AG09309 (cell line): ENCODE measurements at regions not wholly inside any gene's neighbourhood (a gene's known extent, or its start where the extent isn't known, plus 50 kb on each side); places are given as distances from the start of the nearest gene placed in this dataset.
A peak's percentile ranks its signal among the peaks of the same experiment; 100 is the strongest.

ENCODE experiments used
- DNase-seq: peaks from one replicate; pipeline ENCODE4 v3.0.0-alpha.2; 2010; ENCODE audit warnings: low read depth
- H3K4me3 ChIP-seq: 2 replicates; pipeline ENCODE4 v1.5.1; 2011; ENCODE audit warnings: mild to moderate bottlenecking, low read depth, low read length, moderate library complexity; ENCODE audit not compliant: control insufficient read depth
- TF ChIP-seq, protein P1 (sequence below): IDR thresholded peaks from 2 replicates; pipeline ENCODE4 v1.5.1; 2011; ENCODE audit warnings: mild to moderate bottlenecking, low read depth, low read length, inconsistent platforms; ENCODE audit not compliant: insufficient read depth, control insufficient read depth; ENCODE audit errors: missing control alignments

DNA sequence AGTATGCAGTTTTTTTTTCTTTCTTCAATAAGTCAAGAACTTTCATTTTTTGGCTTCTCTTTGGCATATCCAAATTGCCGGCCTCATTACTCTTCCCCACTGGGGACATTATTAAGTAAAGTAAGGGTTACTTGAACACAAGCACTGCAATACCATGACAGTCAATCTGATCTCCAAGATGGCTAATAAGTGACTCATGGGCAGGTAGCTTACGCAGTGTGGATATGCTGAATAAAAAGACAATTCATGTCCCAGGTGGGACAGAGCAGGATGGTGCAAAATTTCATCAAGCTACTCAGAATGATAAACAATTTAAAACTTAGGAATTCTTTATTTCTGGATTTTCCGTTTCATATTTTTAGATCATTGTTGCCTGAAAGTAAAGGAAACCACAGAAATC lies 671.8 kb downstream of the ACTL7B start:
- TF ChIP-seq, protein P1, sequence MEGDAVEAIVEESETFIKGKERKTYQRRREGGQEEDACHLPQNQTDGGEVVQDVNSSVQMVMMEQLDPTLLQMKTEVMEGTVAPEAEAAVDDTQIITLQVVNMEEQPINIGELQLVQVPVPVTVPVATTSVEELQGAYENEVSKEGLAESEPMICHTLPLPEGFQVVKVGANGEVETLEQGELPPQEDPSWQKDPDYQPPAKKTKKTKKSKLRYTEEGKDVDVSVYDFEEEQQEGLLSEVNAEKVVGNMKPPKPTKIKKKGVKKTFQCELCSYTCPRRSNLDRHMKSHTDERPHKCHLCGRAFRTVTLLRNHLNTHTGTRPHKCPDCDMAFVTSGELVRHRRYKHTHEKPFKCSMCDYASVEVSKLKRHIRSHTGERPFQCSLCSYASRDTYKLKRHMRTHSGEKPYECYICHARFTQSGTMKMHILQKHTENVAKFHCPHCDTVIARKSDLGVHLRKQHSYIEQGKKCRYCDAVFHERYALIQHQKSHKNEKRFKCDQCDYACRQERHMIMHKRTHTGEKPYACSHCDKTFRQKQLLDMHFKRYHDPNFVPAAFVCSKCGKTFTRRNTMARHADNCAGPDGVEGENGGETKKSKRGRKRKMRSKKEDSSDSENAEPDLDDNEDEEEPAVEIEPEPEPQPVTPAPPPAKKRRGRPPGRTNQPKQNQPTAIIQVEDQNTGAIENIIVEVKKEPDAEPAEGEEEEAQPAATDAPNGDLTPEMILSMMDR = no peak
- no peak overlapping the region for H3K4me3 ChIP-seq
- no peak for DNase-seq

DNA sequence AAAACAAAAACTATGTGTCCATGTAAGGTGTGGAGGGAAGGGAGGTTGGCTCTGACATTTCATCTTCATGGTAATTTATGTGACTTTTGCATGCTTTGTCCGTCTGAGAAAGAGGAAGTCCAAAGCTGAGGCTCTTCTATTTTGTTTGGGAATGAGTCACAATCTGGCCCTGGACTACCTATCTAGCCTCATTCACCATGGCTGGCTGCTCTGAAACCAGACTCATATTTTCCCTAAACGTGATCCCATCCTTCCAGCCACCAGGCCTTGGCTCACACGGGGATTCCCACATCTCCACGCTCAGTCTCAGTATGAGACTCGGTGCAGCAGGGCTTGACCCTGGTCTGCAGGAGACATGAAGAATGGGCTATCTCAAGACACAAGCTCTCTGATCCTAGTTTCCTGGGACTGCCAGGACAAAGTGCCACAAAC lies 672.8 kb downstream of the ACTL7B start:
- no peak overlapping the region for H3K4me3 ChIP-seq
- TF ChIP-seq, protein P1 = no peak
- peak; percentile 10 for DNase-seq

DNA sequence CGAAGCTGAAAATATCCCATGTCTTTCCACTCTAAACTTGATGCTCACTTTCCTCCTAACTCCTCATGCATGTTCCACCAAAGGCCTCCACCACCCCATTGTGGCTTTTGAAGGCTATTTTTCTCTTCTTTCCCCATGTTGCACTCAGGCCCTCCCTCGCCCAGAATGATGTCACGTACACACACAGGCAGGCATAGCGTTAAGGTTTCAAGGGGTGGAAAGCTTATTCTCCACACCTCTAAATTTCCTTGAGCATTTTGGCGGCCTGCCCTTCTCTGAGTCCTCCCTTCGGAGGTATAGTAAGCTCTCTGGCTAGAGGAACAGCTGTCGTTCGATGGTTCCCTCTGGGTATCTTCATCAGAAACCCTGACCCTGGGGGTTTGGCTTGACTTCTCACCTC lies 673.5 kb downstream of the ACTL7B start:
- H3K4me3 ChIP-seq = no peak overlapping the region
- DNase-seq = no peak
- TF ChIP-seq, protein P1 = no peak

DNA sequence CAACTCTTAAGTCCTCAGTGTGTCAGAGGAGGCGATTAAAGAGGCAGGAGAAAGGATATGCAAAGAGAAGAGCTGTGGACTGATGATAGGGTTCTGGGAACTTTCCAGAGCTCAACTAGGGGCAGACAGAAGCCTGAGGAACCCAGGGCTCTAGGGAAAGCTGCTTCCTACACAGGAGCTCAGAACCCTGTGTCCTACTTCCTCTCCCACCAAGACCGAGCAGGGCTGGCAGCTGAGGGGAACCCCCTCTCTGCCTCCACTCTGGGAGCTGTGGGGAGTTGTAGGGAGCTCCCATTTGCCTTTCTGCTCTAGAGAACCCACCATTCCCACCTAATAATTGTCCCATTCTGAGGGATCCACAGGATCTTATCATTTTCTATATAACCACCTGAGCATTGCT lies 674.3 kb downstream of the ACTL7B start:
- TF ChIP-seq, protein P1 = no peak
- no peak for DNase-seq
- no peak overlapping the region for H3K4me3 ChIP-seq

DNA sequence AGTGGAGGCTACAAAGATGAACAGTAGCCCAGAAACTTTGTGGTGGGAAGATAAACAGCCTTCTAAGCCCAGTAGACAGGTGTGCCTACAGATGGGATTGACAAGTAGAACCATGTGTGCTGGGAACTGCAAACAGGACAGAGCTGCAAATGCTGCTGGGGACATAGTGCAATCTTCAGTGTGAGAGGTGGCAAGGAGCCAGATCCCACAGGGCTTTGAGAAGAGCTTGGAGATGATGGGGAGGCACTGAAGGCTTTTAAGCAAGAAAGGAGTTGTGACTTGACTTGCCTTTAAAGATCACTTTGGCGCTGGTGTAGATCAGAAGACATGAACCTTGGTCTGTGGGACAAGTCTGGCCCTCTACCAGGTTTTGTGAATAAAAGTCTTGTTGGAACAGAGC lies 675.2 kb downstream of the ACTL7B start:
- no peak overlapping the region for H3K4me3 ChIP-seq
- TF ChIP-seq, protein P1 = no peak
- no peak for DNase-seq

DNA sequence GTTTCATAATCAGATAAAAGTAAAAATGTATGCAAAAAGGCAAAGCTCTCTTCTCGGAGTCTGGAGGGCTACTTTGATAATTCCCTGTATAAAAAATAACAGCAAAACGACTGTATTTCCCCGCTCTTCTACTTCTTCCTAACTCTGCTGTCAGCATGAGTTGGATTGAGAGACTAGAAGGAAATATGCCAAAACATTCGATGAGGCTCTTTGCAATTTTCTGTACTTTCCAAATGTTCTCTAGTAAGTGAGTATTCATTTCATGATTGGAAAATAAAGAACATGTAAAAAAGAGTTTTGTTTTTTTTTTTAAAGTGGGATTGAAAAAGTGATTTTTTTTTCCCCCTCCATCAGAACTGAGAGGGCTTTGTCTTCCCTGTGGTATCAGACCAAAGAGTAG lies 677.5 kb downstream of the ACTL7B start:
- no peak overlapping the region for H3K4me3 ChIP-seq
- TF ChIP-seq, protein P1 = no peak
- DNase-seq = no peak
